Esophagus muscularis mucosa (tissue), 4 donors: ENCODE measurements at regions not wholly inside any gene's neighbourhood (a gene's known extent, or its start where the extent isn't known, plus 50 kb on each side); places are given as distances from the start of the nearest gene placed in this dataset.

Experiments
- CTCF ChIP-seq, 3 experiments: fragments of 200-600 bp in 2 of 3; fragments of 450-650 bp in 1 of 3; sonication (generic) in 2 of 3; IDR thresholded peaks; one replicate each; pipeline ENCODE4 v1.5.1; 2017 to 2019; ENCODE audit warnings: antibody characterized with exemption in 3 of 3, mild to moderate bottlenecking in 2 of 3, moderate library complexity in 1 of 3
- EP300 ChIP-seq: sonication (generic); formaldehyde crosslinking; IDR thresholded peaks from one replicate; pipeline ENCODE4 v1.6.1; 2017; ENCODE audit warnings: antibody characterized with exemption
- POLR2A ChIP-seq: fragments of 450-650 bp; IDR thresholded peaks from one replicate; pipeline ENCODE4 v1.6.1; 2017; ENCODE audit warnings: antibody characterized with exemption, moderate library complexity, mild to moderate bottlenecking, low read depth
- POLR2AphosphoS5 ChIP-seq, 2 donors: sonication (generic); formaldehyde crosslinking; IDR thresholded peaks; one replicate each; pipeline ENCODE4 v1.6.1; 2017; ENCODE audit warnings: antibody characterized with exemption in 2 of 2

- TF ChIP-seq CTCF (IDR thresholded peaks at IDR 0.05) (no peak), POLR2A (no peak), EP300 (no peak), POLR2AphosphoS5 (IDR thresholded peaks at IDR 0.05) (no peak)
These were observed 58.7 kb upstream of the C14orf180 start for GRCh38 chr14:104520620-104521410.
